ENCODE measurements at regions not wholly inside any gene's neighbourhood (a gene's known extent, or its start where the extent isn't known, plus 50 kb on each side); places are given as distances from the start of the nearest gene placed in this dataset.

DNA sequence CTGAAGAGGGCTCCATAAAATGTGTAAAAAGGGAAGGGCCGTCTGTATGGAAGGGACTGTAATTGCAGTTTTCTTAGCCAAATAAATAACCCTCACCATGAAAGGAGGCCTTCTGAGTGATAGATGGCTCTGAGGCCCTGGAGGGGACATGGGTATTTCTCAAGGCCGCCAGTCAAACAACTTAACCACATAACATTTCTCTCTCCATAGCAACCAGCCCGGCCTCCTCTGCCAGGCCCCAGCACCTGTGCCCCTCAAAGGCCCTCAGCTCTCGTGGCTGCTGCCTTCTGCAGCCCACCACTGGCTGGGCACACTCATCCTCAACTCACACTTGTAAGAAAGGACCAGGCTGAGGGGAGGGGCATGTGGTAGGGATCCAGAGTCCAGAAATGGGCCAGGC lies 57.0 kb upstream of the GJB5 start:
- no peak for DNase-seq (ENCODE audit: low read depth in 2 of 2)

GRCh38 chr1:34701326-34702060 lies 53.4 kb upstream of the GJB5 start:
- DNase-seq (ENCODE audit: low read depth in 2 of 2) = no peak
